Endothelial cell of umbilical vein (primary cell): ENCODE measurements at regions not wholly inside any gene's neighbourhood (a gene's known extent, or its start where the extent isn't known, plus 50 kb on each side); places are given as distances from the start of the nearest gene placed in this dataset.

Source experiments
- BruUV-seq: library from RNA; stranded (reverse); fragments of 400-500 nt; replicated peaks from 2 replicates; lab custom pipeline; 2021; lab: Mats Ljungman, UMichigan
- CTCF ChIA-PET: fragments of 300-600, 350-600 bp; sonication (Branson Sonifier 250); formaldehyde crosslinking; loops from one replicate; lab custom pipeline; 2021; ENCODE audit warnings: antibody characterized with exemption, inconsistent platforms; lab: Charles Lee
- POLR2A ChIA-PET: fragments of 300-600, 350-600 bp; sonication (Branson Sonifier 250); formaldehyde crosslinking; loops from one replicate; lab custom pipeline; 2021; ENCODE audit warnings: antibody characterized with exemption, inconsistent platforms; lab: Charles Lee
- DNase-seq: peaks from one replicate; pipeline ENCODE4 v3.0.0-alpha.2; 2011; ENCODE audit warnings: low read depth, low spot score
- FAIRE-seq: peaks from 2 replicates; lab custom pipeline; 2011; peaks lifted over from hg19 to GRCh38; lab: Jason Lieb, UNC
- H2AFZ ChIP-seq: 2 replicates; pipeline ENCODE4 v1.6.0; 2012; ENCODE audit warnings: low read depth, low read length, control low read depth, inconsistent platforms
- H3K27ac ChIP-seq: 2 replicates; pipeline ENCODE4 v1.5.1; 2011; ENCODE audit warnings: low read depth, mild to moderate bottlenecking, control low read depth, low read length, moderate library complexity; ENCODE audit not compliant: insufficient read depth
- H3K27me3 ChIP-seq, 2 experiments: 2 replicates each; pipeline versions ENCODE4 v1.6.0 to v1.6.1; 2011; ENCODE audit warnings: low read length in 2 of 2, mixed read lengths in 1 of 2; ENCODE audit not compliant: control insufficient read depth in 2 of 2, insufficient read depth in 2 of 2
- H3K36me3 ChIP-seq, 2 experiments: 2 replicates in 1 of 2; 3 replicates in 1 of 2; pipeline ENCODE4 v1.5.1; 2011; ENCODE audit warnings: low read length in 2 of 2, mild to moderate bottlenecking in 1 of 2, moderate library complexity in 1 of 2; ENCODE audit not compliant: control insufficient read depth in 2 of 2, insufficient read depth in 2 of 2; ENCODE audit errors: extremely low read depth in 1 of 2
- H3K4me1 ChIP-seq: 3 replicates; pipeline ENCODE4 v1.5.1; 2011; ENCODE audit warnings: mild to moderate bottlenecking, low read length; ENCODE audit not compliant: control insufficient read depth, insufficient read depth; ENCODE audit errors: extremely low read depth
- H3K4me2 ChIP-seq: 2 replicates; pipeline ENCODE4 v1.6.1; 2011; ENCODE audit warnings: low read length, control low read depth, mixed read lengths; ENCODE audit not compliant: insufficient read depth
- H3K4me3 ChIP-seq, 3 experiments: fragments of 200-600 bp in 1 of 3; sonication (generic), shearing (Covaris generic) in 1 of 3; replicated peaks in 1 of 3; 2 replicates each; pipeline ENCODE4 v1.5.1; 2011 to 2016; ENCODE audit warnings: control low read depth in 3 of 3, low read length in 3 of 3, mild to moderate bottlenecking in 2 of 3, inconsistent platforms in 1 of 3, low read depth in 1 of 3, moderate library complexity in 1 of 3; ENCODE audit not compliant: insufficient read depth in 1 of 3
- H3K79me2 ChIP-seq: 2 replicates; pipeline ENCODE4 v1.6.0; 2012; ENCODE audit warnings: low read length, inconsistent platforms; ENCODE audit not compliant: control insufficient read depth, insufficient read depth
- H3K9ac ChIP-seq: replicated peaks from 2 replicates; pipeline ENCODE3; 2011; ENCODE audit warnings: low read length, control low read depth; ENCODE audit not compliant: insufficient read depth; ENCODE audit errors: extremely low read depth
- H3K9me1 ChIP-seq: replicated peaks from 3 replicates; pipeline ENCODE4 v1.6.0; 2011; ENCODE audit warnings: mild to moderate bottlenecking, low read length; ENCODE audit not compliant: control insufficient read depth, insufficient read depth; ENCODE audit errors: extremely low read depth
- H3K9me3 ChIP-seq: replicated peaks from 2 replicates; pipeline ENCODE4 v1.5.1; 2012; ENCODE audit warnings: low read length, inconsistent platforms; ENCODE audit not compliant: control insufficient read depth, insufficient read depth
- H4K20me1 ChIP-seq: replicated peaks from 2 replicates; pipeline ENCODE3; 2011; ENCODE audit warnings: mild to moderate bottlenecking, low read length; ENCODE audit not compliant: control insufficient read depth, insufficient read depth; ENCODE audit errors: extremely low read depth
- EZH2 ChIP-seq: IDR thresholded peaks from 2 replicates; pipeline ENCODE4 v1.6.1; 2012; ENCODE audit warnings: borderline replicate concordance, low read depth, mild to moderate bottlenecking, moderate library complexity, low read length, inconsistent platforms; ENCODE audit not compliant: severe bottlenecking
- FOS ChIP-seq: IDR thresholded peaks from 2 replicates; pipeline ENCODE4 v1.6.1; 2011; ENCODE audit warnings: mild to moderate bottlenecking, low read length, moderate library complexity, borderline replicate concordance; ENCODE audit not compliant: insufficient read depth
- GATA2 ChIP-seq: IDR thresholded peaks from 2 replicates; pipeline ENCODE4 v1.7.0; 2011; ENCODE audit warnings: low read depth, mild to moderate bottlenecking, moderate library complexity, mixed read lengths, low read length; ENCODE audit not compliant: insufficient read length, insufficient read depth
- JUN ChIP-seq: IDR thresholded peaks from 2 replicates; pipeline ENCODE4 v1.6.1; 2011; ENCODE audit warnings: borderline replicate concordance, low read depth; ENCODE audit not compliant: insufficient read length, insufficient read depth
- MYC ChIP-seq: IDR thresholded peaks from one replicate; pipeline ENCODE4 v1.6.1; 2011; ENCODE audit warnings: mild to moderate bottlenecking, low read depth, low read length
- POLR2A ChIP-seq: IDR thresholded peaks from 2 replicates; pipeline ENCODE4 v1.6.1; 2012; ENCODE audit warnings: low read depth, mild to moderate bottlenecking, control low read depth, low read length
- POLR2AphosphoS5 ChIP-seq: IDR thresholded peaks from 2 replicates; pipeline ENCODE4 v1.6.1; 2012; ENCODE audit warnings: low read depth, mild to moderate bottlenecking, control low read depth, low read length, moderate library complexity; ENCODE audit not compliant: insufficient read depth
- dilution Hi-C: fragments of 300-500 bp; cut with MboI; formaldehyde crosslinking; loops from one replicate; pipeline ENCODE4 v1.15.0; 2019; ENCODE audit warnings: low sequenced_read_pairs; ENCODE audit not compliant: extremely low pct_ligation_motif_present
- intact Hi-C: fragments of 100-400 bp; cut with micrococcal nuclease; formaldehyde crosslinking; loops from one replicate; pipeline ENCODE4 v1.10.0; 2022
- TF ChIP-seq, protein P1 (sequence below), 2 donors: IDR thresholded peaks; 1 replicate in 1 of 2; 2 replicates in 1 of 2; pipeline ENCODE4 v1.5.1; 2011; ENCODE audit warnings: low read length in 2 of 2, mild to moderate bottlenecking in 2 of 2, moderate library complexity in 2 of 2, control low read depth in 1 of 2, inconsistent platforms in 1 of 2, low read depth in 1 of 2; ENCODE audit not compliant: insufficient read depth in 1 of 2; ENCODE audit errors: extremely low read depth in 1 of 2
- TF ChIP-seq, protein P2 (sequence below): IDR thresholded peaks from 2 replicates; pipeline ENCODE4 v1.6.1; 2011; ENCODE audit not compliant: insufficient read depth, insufficient read length

DNA sequence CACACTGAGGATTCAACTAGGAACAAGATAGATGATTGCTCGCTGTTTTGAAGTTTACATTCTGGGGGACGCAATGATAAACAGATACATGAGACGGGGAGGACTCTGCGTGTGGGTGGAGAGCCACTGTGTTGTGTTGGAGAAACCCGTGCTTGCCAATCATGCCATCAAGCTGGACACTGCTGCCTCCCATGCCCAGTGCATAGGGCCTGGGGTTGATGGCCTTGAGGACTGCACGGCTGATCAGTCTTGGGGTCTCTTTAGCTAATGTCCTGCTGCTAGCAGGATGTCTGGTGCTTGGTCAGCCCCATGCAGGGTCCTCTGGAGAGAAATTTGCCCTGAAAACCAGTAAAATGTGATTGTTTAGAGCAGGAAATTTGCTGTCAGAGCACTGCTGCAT lies 221.2 kb upstream of the B3GAT1 start:
- FAIRE-seq (no peak), DNase-seq (no peak)
- dilution Hi-C loops (no loop called here), intact Hi-C loops (no loop called here)
- ChIA-PET POLR2A (no interaction called here), CTCF (no interaction called here)
- no peaks in the 10 kb centered on the region for H3K9me1 ChIP-seq
- no peaks in the 10 kb centered on the region for H3K79me2 ChIP-seq
- no peak overlapping the region for H3K9ac ChIP-seq
- no peaks in the 10 kb centered on the region for H3K36me3 ChIP-seq
- TF ChIP-seq MYC (no peak), POLR2AphosphoS5 (no peak), JUN (no peak), POLR2A (no peak), FOS (no peak), GATA2 (no peak), EZH2 (no peak)
- TF ChIP-seq, protein P1, sequence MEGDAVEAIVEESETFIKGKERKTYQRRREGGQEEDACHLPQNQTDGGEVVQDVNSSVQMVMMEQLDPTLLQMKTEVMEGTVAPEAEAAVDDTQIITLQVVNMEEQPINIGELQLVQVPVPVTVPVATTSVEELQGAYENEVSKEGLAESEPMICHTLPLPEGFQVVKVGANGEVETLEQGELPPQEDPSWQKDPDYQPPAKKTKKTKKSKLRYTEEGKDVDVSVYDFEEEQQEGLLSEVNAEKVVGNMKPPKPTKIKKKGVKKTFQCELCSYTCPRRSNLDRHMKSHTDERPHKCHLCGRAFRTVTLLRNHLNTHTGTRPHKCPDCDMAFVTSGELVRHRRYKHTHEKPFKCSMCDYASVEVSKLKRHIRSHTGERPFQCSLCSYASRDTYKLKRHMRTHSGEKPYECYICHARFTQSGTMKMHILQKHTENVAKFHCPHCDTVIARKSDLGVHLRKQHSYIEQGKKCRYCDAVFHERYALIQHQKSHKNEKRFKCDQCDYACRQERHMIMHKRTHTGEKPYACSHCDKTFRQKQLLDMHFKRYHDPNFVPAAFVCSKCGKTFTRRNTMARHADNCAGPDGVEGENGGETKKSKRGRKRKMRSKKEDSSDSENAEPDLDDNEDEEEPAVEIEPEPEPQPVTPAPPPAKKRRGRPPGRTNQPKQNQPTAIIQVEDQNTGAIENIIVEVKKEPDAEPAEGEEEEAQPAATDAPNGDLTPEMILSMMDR (IDR thresholded peaks at IDR 0.05; ENCODE audit: extremely low read depth in 1 of 2, insufficient read depth in 1 of 2, low read depth in 1 of 2, low read length in 2 of 2): no peak
- TF ChIP-seq, protein P2, sequence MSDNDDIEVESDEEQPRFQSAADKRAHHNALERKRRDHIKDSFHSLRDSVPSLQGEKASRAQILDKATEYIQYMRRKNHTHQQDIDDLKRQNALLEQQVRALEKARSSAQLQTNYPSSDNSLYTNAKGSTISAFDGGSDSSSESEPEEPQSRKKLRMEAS: no peak
- no peaks in the 10 kb centered on the region for H3K4me1 ChIP-seq
- H2AFZ ChIP-seq: no peak overlapping the region
- no peaks in the 10 kb centered on the region for H3K27me3 ChIP-seq
- H3K9me3 ChIP-seq: no peaks in the 10 kb centered on the region
- H4K20me1 ChIP-seq: no peaks in the 10 kb centered on the region
- no peak overlapping the region for H3K4me2 ChIP-seq
- BruUV-seq: no TSS peak
- H3K27ac ChIP-seq: no peak overlapping the region
- H3K4me3 ChIP-seq: no peak overlapping the region
